NCI-H2107 treated with DMSO at 0.1 percent for 48 hours (cell line): ENCODE measurements at regions not wholly inside any gene's neighbourhood (a gene's known extent, or its start where the extent isn't known, plus 50 kb on each side); places are given as distances from the start of the nearest gene placed in this dataset.
A peak's percentile ranks its signal among the peaks of the same experiment; 100 is the strongest.

Source experiments
- DNase-seq: peaks from one replicate; lab custom pipeline; 2025; ENCODE audit not compliant: unreplicated experiment; lab: John Stamatoyannopoulos, UW

- no peak for DNase-seq
Observed at GRCh38 chr6:166776571-166776970, 149.5 kb upstream of the RPS6KA2 start.

- no peak for DNase-seq
Observed at GRCh38 chr6:166775923-166776220, 148.8 kb upstream of the RPS6KA2 start.

- peak; percentile 47 for DNase-seq
Observed at GRCh38 chr6:166775180-166775922, 148.3 kb upstream of the RPS6KA2 start.

- DNase-seq = peak; percentile 27
Observed at GRCh38 chr6:166774770-166775169, 147.7 kb upstream of the RPS6KA2 start.

- DNase-seq = no peak
Observed at GRCh38 chr6:166774292-166774691, 147.2 kb upstream of the RPS6KA2 start.

GRCh38 chr6:166772518-166772917 lies 145.5 kb upstream of the RPS6KA2 start:
- no peak for DNase-seq

GRCh38 chr6:166771701-166772100 lies 144.7 kb upstream of the RPS6KA2 start:
- DNase-seq = no peak

GRCh38 chr6:166770216-166771116 lies 143.4 kb upstream of the RPS6KA2 start:
- DNase-seq = no peak

- DNase-seq = no peak
Observed at GRCh38 chr6:166769648-166770047, 142.6 kb upstream of the RPS6KA2 start.

- DNase-seq = no peak
Observed at GRCh38 chr6:166768761-166769160, 141.7 kb upstream of the RPS6KA2 start.

GRCh38 chr6:166767230-166767629 lies 140.2 kb upstream of the RPS6KA2 start:
- DNase-seq = no peak

GRCh38 chr6:166766769-166767168 lies 139.7 kb upstream of the RPS6KA2 start:
- no peak for DNase-seq

- DNase-seq = no peak
Observed at GRCh38 chr6:166765234-166765541, 138.1 kb upstream of the RPS6KA2 start.

- DNase-seq = no peak
Observed at GRCh38 chr6:166764473-166765233, 137.6 kb upstream of the RPS6KA2 start.

- no peak for DNase-seq
Observed at GRCh38 chr6:166763606-166764472, 136.8 kb upstream of the RPS6KA2 start.

- no peak for DNase-seq
Observed at GRCh38 chr6:166761801-166762200, 134.8 kb upstream of the RPS6KA2 start.

GRCh38 chr6:166760288-166760687 lies 133.2 kb upstream of the RPS6KA2 start:
- DNase-seq = no peak

- no peak for DNase-seq
Observed at GRCh38 chr6:166758136-166758704, 131.2 kb upstream of the RPS6KA2 start.

- no peak for DNase-seq
Observed at GRCh38 chr6:166757232-166758135, 130.4 kb upstream of the RPS6KA2 start.
